ENCODE measurements at regions not wholly inside any gene's neighbourhood (a gene's known extent, or its start where the extent isn't known, plus 50 kb on each side); places are given as distances from the start of the nearest gene placed in this dataset.

DNA sequence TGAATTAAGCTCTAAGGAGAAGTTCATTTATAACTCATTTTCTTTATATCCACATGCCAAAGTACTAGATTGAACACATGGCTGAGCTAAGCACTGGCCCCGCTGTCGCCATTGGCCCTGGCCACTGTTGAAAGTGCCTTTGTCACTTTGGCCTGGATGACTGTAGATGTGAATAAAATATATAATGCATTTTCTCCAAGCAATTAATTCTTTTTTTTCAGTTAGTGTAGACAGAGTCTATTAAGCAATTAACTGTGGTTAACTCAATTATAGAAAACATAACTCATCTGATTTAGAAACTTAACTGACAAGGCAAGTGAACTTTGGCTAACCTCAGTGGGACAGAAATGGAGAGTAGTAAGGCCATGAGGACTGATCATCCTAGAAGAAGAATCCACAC is 965.6 kb downstream of the EFNB2 start:
- TF ChIP-seq POLR2AphosphoS5 (IDR thresholded peaks at IDR 0.05) (no peak), POLR2A (IDR thresholded peaks at IDR 0.05) (no peak), EP300 (IDR thresholded peaks at IDR 0.05) (no peak)
- TF ChIP-seq, protein P1, sequence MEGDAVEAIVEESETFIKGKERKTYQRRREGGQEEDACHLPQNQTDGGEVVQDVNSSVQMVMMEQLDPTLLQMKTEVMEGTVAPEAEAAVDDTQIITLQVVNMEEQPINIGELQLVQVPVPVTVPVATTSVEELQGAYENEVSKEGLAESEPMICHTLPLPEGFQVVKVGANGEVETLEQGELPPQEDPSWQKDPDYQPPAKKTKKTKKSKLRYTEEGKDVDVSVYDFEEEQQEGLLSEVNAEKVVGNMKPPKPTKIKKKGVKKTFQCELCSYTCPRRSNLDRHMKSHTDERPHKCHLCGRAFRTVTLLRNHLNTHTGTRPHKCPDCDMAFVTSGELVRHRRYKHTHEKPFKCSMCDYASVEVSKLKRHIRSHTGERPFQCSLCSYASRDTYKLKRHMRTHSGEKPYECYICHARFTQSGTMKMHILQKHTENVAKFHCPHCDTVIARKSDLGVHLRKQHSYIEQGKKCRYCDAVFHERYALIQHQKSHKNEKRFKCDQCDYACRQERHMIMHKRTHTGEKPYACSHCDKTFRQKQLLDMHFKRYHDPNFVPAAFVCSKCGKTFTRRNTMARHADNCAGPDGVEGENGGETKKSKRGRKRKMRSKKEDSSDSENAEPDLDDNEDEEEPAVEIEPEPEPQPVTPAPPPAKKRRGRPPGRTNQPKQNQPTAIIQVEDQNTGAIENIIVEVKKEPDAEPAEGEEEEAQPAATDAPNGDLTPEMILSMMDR (IDR thresholded peaks at IDR 0.05), result no peak

All from gastroesophageal sphincter (tissue), 3 donors.